Upper lobe of left lung (tissue), 4 donors: ENCODE measurements at regions not wholly inside any gene's neighbourhood (a gene's known extent, or its start where the extent isn't known, plus 50 kb on each side); places are given as distances from the start of the nearest gene placed in this dataset.

Experiments
- EP300 ChIP-seq, 4 donors: sonication (generic); formaldehyde crosslinking; IDR thresholded peaks; one replicate each; pipeline ENCODE4 v1.5.1; 2017; ENCODE audit warnings: antibody characterized with exemption in 4 of 4, control low read depth in 2 of 4
- POLR2A ChIP-seq, 4 donors: fragments of 450-650 bp; IDR thresholded peaks; one replicate each; pipeline ENCODE4 v1.5.1; 2016 to 2017; ENCODE audit warnings: antibody characterized with exemption in 4 of 4, mild to moderate bottlenecking in 2 of 4
- POLR2AphosphoS5 ChIP-seq, 2 donors: sonication (generic); formaldehyde crosslinking; IDR thresholded peaks; one replicate each; pipeline ENCODE4 v1.5.1; 2017; ENCODE audit warnings: antibody characterized with exemption in 2 of 2
- TF ChIP-seq, protein P1 (sequence below), 6 experiments: fragments of 450-650 bp in 4 of 6; fragments of 200-600 bp in 2 of 6; sonication (generic) in 2 of 6; IDR thresholded peaks; one replicate each; pipeline ENCODE4 v1.5.1; 2016 to 2019; ENCODE audit warnings: antibody characterized with exemption in 6 of 6

DNA sequence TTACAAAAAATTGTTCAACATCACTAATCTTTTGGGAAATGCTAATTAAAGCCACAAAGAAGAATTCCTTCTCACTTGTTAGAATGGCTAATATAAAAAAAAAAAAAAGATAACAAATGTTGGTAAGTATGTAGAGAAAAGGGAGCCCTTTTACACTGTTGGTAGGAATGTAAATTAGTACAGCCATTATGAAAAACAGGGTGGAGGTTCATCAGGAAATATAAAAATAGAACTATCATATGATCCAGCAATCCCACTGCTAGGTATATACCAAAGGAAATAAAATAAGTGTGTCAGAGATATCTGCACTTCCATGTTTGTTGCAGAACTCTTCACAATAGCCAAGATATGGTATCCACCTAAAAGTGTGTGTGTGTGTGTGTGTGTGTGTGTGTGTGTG lies 83.5 kb upstream of the RGMB start:
- no peak for TF ChIP-seq POLR2A (IDR thresholded peaks at IDR 0.05)
- TF ChIP-seq, protein P1, sequence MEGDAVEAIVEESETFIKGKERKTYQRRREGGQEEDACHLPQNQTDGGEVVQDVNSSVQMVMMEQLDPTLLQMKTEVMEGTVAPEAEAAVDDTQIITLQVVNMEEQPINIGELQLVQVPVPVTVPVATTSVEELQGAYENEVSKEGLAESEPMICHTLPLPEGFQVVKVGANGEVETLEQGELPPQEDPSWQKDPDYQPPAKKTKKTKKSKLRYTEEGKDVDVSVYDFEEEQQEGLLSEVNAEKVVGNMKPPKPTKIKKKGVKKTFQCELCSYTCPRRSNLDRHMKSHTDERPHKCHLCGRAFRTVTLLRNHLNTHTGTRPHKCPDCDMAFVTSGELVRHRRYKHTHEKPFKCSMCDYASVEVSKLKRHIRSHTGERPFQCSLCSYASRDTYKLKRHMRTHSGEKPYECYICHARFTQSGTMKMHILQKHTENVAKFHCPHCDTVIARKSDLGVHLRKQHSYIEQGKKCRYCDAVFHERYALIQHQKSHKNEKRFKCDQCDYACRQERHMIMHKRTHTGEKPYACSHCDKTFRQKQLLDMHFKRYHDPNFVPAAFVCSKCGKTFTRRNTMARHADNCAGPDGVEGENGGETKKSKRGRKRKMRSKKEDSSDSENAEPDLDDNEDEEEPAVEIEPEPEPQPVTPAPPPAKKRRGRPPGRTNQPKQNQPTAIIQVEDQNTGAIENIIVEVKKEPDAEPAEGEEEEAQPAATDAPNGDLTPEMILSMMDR (IDR thresholded peaks at IDR 0.05) = no peak
- no peak for TF ChIP-seq POLR2AphosphoS5 (IDR thresholded peaks at IDR 0.05)
- no peak for TF ChIP-seq EP300 (IDR thresholded peaks at IDR 0.05)
